ENCODE measurements at regions not wholly inside any gene's neighbourhood (a gene's known extent, or its start where the extent isn't known, plus 50 kb on each side); places are given as distances from the start of the nearest gene placed in this dataset.

DNA sequence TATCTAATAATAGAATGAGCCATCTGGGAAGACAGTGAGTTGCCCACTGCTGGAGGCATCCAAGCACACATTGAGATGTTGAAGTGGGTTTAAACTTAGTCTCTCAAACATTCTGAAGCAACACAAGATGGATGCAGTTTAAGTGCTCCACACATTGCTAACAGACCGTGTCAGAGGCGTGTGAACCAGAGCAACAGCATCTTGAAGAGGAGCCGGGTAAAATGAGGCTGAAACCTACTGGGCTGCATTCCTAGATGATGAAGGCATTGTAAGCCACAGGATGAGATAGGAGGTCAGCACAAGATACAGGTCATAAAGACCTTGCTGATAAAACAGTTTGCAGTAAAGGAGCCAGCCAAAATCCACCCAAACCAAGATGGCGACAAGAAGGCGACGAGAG, 73.5 kb upstream of the TMEM215 start:
- TF ChIP-seq CTCF (conservative IDR thresholded peaks at IDR 0.05; ENCODE audit: low read depth, low read length) = no peak
- TF ChIP-seq EZH2 (IDR thresholded peaks at IDR 0.05; ENCODE audit: borderline replicate concordance, low read depth, low read length, poor library complexity, severe bottlenecking) = no peak
